ENCODE measurements at regions not wholly inside any gene's neighbourhood (a gene's known extent, or its start where the extent isn't known, plus 50 kb on each side); places are given as distances from the start of the nearest gene placed in this dataset.

- Mint-ChIP-seq H3K36me3 (ENCODE audit: low read depth) (no peaks in the 10 kb centered on the region), H3K9me3 (no peaks in the 10 kb centered on the region), H3K4me3 (no peak overlapping the region), H3K27me3 (peaks cover 39% of the 10 kb centered on the region), H3K27ac (no peak overlapping the region), H3K4me1 (ENCODE audit: low read depth) (no peaks in the 10 kb centered on the region)
- no peak for DNase-seq
Observed at GRCh38 chr1:36584874-36585453, 102.3 kb upstream of the CSF3R start.

- Mint-ChIP-seq H3K4me1 (ENCODE audit: low read depth) (no peaks in the 10 kb centered on the region), H3K27ac (no peak overlapping the region), H3K27me3 (peaks cover 36% of the 10 kb centered on the region), H3K4me3 (no peak overlapping the region), H3K9me3 (no peaks in the 10 kb centered on the region), H3K36me3 (ENCODE audit: low read depth) (no peaks in the 10 kb centered on the region)
- DNase-seq = no peak
Observed at GRCh38 chr1:36583980-36584782, 101.5 kb upstream of the CSF3R start.

- Mint-ChIP-seq H3K27ac (no peak overlapping the region), H3K36me3 (ENCODE audit: low read depth) (no peaks in the 10 kb centered on the region), H3K4me1 (ENCODE audit: low read depth) (no peaks in the 10 kb centered on the region), H3K27me3 (peaks cover 36% of the 10 kb centered on the region), H3K4me3 (no peak overlapping the region), H3K9me3 (no peaks in the 10 kb centered on the region)
- no peak for DNase-seq
Observed at GRCh38 chr1:36583080-36583479, 100.4 kb upstream of the CSF3R start.

- H3K27ac Mint-ChIP-seq = no peak overlapping the region
- no peak for DNase-seq
- H3K36me3 Mint-ChIP-seq (ENCODE audit: low read depth) = no peaks in the 10 kb centered on the region
- no peaks in the 10 kb centered on the region for H3K9me3 Mint-ChIP-seq
- no peaks in the 10 kb centered on the region for H3K4me1 Mint-ChIP-seq (ENCODE audit: low read depth)
- peaks cover 28% of the 10 kb centered on the region for H3K27me3 Mint-ChIP-seq
- no peak overlapping the region for H3K4me3 Mint-ChIP-seq
Observed at GRCh38 chr1:36582066-36582755, 99.5 kb upstream of the CSF3R start.

GRCh38 chr1:36580524-36580923 is 97.8 kb upstream of the CSF3R start:
- no peak for DNase-seq
- H3K36me3 Mint-ChIP-seq (ENCODE audit: low read depth) = no peaks in the 10 kb centered on the region
- no peaks in the 10 kb centered on the region for H3K9me3 Mint-ChIP-seq
- no peak overlapping the region for H3K27ac Mint-ChIP-seq
- peaks cover 2% of the 10 kb centered on the region for H3K4me1 Mint-ChIP-seq (ENCODE audit: low read depth)
- peaks cover 19% of the 10 kb centered on the region for H3K27me3 Mint-ChIP-seq
- no peak overlapping the region for H3K4me3 Mint-ChIP-seq

GRCh38 chr1:36579039-36579438 is 96.3 kb upstream of the CSF3R start:
- no peak overlapping the region for H3K4me3 Mint-ChIP-seq
- no peak overlapping the region for H3K27ac Mint-ChIP-seq
- no peaks in the 10 kb centered on the region for H3K9me3 Mint-ChIP-seq
- peaks cover 2% of the 10 kb centered on the region for H3K4me1 Mint-ChIP-seq (ENCODE audit: low read depth)
- peaks cover 25% of the 10 kb centered on the region for H3K27me3 Mint-ChIP-seq
- no peak for DNase-seq
- H3K36me3 Mint-ChIP-seq (ENCODE audit: low read depth) = no peaks in the 10 kb centered on the region

GRCh38 chr1:36576551-36577110 is 93.9 kb upstream of the CSF3R start:
- Mint-ChIP-seq H3K36me3 (ENCODE audit: low read depth) (no peaks in the 10 kb centered on the region), H3K9me3 (no peaks in the 10 kb centered on the region), H3K27me3 (peaks cover 40% of the 10 kb centered on the region), H3K4me3 (no peak overlapping the region), H3K4me1 (ENCODE audit: low read depth) (peaks cover 2% of the 10 kb centered on the region), H3K27ac (no peak overlapping the region)
- no peak for DNase-seq

GRCh38 chr1:36576118-36576517 is 93.4 kb upstream of the CSF3R start:
- Mint-ChIP-seq H3K4me1 (ENCODE audit: low read depth) (peaks cover 2% of the 10 kb centered on the region), H3K27me3 (peaks cover 40% of the 10 kb centered on the region), H3K27ac (no peak overlapping the region), H3K9me3 (no peaks in the 10 kb centered on the region), H3K4me3 (no peak overlapping the region), H3K36me3 (ENCODE audit: low read depth) (no peaks in the 10 kb centered on the region)
- DNase-seq = peak; percentile 67

GRCh38 chr1:36573445-36573844 is 90.7 kb upstream of the CSF3R start:
- no peak for DNase-seq
- Mint-ChIP-seq H3K4me1 (ENCODE audit: low read depth) (peaks cover 2% of the 10 kb centered on the region), H3K36me3 (ENCODE audit: low read depth) (no peaks in the 10 kb centered on the region)

GRCh38 chr1:36572906-36573305 is 90.2 kb upstream of the CSF3R start:
- no peak overlapping the region for H3K4me3 Mint-ChIP-seq
- H3K4me1 Mint-ChIP-seq (ENCODE audit: low read depth) = peaks cover 2% of the 10 kb centered on the region
- no peak for DNase-seq
- no peak overlapping the region for H3K27ac Mint-ChIP-seq
- no peaks in the 10 kb centered on the region for H3K9me3 Mint-ChIP-seq
- H3K36me3 Mint-ChIP-seq (ENCODE audit: low read depth) = no peaks in the 10 kb centered on the region
- H3K27me3 Mint-ChIP-seq = peaks cover 40% of the 10 kb centered on the region

More at GRCh38 chr1:36573445-36573844, 90.7 kb upstream of the CSF3R start:
- Mint-ChIP-seq H3K27ac (no peak overlapping the region), H3K27me3 (peaks cover 40% of the 10 kb centered on the region), H3K9me3 (no peaks in the 10 kb centered on the region), H3K4me3 (no peak overlapping the region)

GRCh38 chr1:36572142-36572715 is 89.5 kb upstream of the CSF3R start:
- DNase-seq = no peak
- H3K27me3 Mint-ChIP-seq = peaks cover 40% of the 10 kb centered on the region
- no peaks in the 10 kb centered on the region for H3K9me3 Mint-ChIP-seq
- no peaks in the 10 kb centered on the region for H3K36me3 Mint-ChIP-seq (ENCODE audit: low read depth)
- no peak overlapping the region for H3K4me3 Mint-ChIP-seq
- no peak overlapping the region for H3K27ac Mint-ChIP-seq
- H3K4me1 Mint-ChIP-seq (ENCODE audit: low read depth) = peaks cover 2% of the 10 kb centered on the region

GRCh38 chr1:36571106-36571505 is 88.4 kb upstream of the CSF3R start:
- peaks cover 40% of the 10 kb centered on the region for H3K27me3 Mint-ChIP-seq
- no peak overlapping the region for H3K4me3 Mint-ChIP-seq
- peaks cover 2% of the 10 kb centered on the region for H3K4me1 Mint-ChIP-seq (ENCODE audit: low read depth)
- H3K36me3 Mint-ChIP-seq (ENCODE audit: low read depth) = no peaks in the 10 kb centered on the region
- DNase-seq = no peak
- no peak overlapping the region for H3K27ac Mint-ChIP-seq
- no peaks in the 10 kb centered on the region for H3K9me3 Mint-ChIP-seq

GRCh38 chr1:36570478-36571060 is 87.9 kb upstream of the CSF3R start:
- DNase-seq = no peak
- Mint-ChIP-seq H3K4me3 (no peak overlapping the region), H3K36me3 (ENCODE audit: low read depth) (no peaks in the 10 kb centered on the region), H3K9me3 (no peaks in the 10 kb centered on the region), H3K27ac (no peak overlapping the region), H3K27me3 (peaks cover 35% of the 10 kb centered on the region), H3K4me1 (ENCODE audit: low read depth) (no peaks in the 10 kb centered on the region)

- Mint-ChIP-seq H3K4me3 (no peak overlapping the region), H3K9me3 (no peaks in the 10 kb centered on the region), H3K36me3 (ENCODE audit: low read depth) (no peaks in the 10 kb centered on the region), H3K4me1 (ENCODE audit: low read depth) (no peaks in the 10 kb centered on the region), H3K27me3 (peaks cover 29% of the 10 kb centered on the region), H3K27ac (no peak overlapping the region)
- DNase-seq = no peak
Observed at GRCh38 chr1:36570006-36570405, 87.3 kb upstream of the CSF3R start.

Data from activated T-cell treated with anti-CD3 and anti-CD28 coated beads, Interleukin-2, amount 50 U/mL, for 24 hours (primary cell).